ENCODE measurements at regions not wholly inside any gene's neighbourhood (a gene's known extent, or its start where the extent isn't known, plus 50 kb on each side); places are given as distances from the start of the nearest gene placed in this dataset.

DNA sequence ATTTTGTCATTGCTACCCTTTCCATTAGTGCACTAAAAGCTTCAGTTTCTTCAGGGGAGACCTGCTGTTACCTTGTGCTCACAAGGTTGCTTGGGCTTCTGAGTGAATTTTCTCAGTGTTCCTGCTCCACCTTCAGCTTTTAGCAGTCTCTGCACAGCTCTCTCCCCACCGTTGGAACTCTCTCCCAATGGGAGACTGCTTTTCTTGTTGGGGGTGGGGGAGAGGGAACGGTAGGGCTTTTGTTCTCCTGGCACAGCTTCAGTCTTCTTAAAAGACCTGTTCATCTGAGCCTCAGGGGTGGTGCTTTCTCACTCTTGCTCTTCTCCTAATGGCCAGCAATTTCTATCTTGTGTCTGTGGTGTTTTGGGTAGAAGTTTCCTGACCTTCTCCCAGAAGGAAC lies 915.7 kb downstream of the EFNA5 start:
- intact Hi-C loops (cut with micrococcal nuclease; ENCODE audit: unreplicated experiment) = no loop called here
- H3K4me3 ChIP-seq (ENCODE audit: low read depth, low read length, poor library complexity, severe bottlenecking) = no peak overlapping the region
- H3K36me3 ChIP-seq (ENCODE audit: insufficient read depth, low read length) = no peaks in the 10 kb centered on the region
- H4K20me1 ChIP-seq (ENCODE audit: insufficient read depth, low read length) = no peaks in the 10 kb centered on the region
- no TSS peak for BruUV-seq (replicated peaks)
- H3K27ac ChIP-seq (ENCODE audit: low read depth, low read length, poor library complexity, severe bottlenecking) = no peak overlapping the region
- no peaks in the 10 kb centered on the region for H3K9me3 ChIP-seq (ENCODE audit: low read length)
- POLR2A ChIA-PET = interaction anchor here (0.5 to 0.8 kb wide), 4 partner anchors 9 to 732 kb away, joined by 3 to 4 read pairs (median 4); no protein-coding TSS in a partner anchor
- no peak for DNase-seq (ENCODE audit: low spot score)
- H3K4me2 ChIP-seq (ENCODE audit: low read length) = no peak overlapping the region
- H3K9me2 ChIP-seq (ENCODE audit: insufficient read depth, low read length) = no peaks in the 10 kb centered on the region
- no peaks in the 10 kb centered on the region for H3K79me2 ChIP-seq (ENCODE audit: insufficient read depth, low read depth, low read length)
- H3K4me1 ChIP-seq (ENCODE audit: insufficient read depth, low read length, poor library complexity, severe bottlenecking) = no peaks in the 10 kb centered on the region
- H2AFZ ChIP-seq (ENCODE audit: low read length) = no peak overlapping the region
- CTCF ChIA-PET (ENCODE audit: unreplicated experiment) = no interaction called here
- TF ChIP-seq, protein P1, sequence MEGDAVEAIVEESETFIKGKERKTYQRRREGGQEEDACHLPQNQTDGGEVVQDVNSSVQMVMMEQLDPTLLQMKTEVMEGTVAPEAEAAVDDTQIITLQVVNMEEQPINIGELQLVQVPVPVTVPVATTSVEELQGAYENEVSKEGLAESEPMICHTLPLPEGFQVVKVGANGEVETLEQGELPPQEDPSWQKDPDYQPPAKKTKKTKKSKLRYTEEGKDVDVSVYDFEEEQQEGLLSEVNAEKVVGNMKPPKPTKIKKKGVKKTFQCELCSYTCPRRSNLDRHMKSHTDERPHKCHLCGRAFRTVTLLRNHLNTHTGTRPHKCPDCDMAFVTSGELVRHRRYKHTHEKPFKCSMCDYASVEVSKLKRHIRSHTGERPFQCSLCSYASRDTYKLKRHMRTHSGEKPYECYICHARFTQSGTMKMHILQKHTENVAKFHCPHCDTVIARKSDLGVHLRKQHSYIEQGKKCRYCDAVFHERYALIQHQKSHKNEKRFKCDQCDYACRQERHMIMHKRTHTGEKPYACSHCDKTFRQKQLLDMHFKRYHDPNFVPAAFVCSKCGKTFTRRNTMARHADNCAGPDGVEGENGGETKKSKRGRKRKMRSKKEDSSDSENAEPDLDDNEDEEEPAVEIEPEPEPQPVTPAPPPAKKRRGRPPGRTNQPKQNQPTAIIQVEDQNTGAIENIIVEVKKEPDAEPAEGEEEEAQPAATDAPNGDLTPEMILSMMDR (conservative IDR thresholded peaks at IDR 0.05; ENCODE audit: low read length) = no peak
- TF ChIP-seq EZH2phosphoT487 (IDR thresholded peaks at IDR 0.05; ENCODE audit: borderline replicate concordance, low read depth, low read length) = no peak

DNA sequence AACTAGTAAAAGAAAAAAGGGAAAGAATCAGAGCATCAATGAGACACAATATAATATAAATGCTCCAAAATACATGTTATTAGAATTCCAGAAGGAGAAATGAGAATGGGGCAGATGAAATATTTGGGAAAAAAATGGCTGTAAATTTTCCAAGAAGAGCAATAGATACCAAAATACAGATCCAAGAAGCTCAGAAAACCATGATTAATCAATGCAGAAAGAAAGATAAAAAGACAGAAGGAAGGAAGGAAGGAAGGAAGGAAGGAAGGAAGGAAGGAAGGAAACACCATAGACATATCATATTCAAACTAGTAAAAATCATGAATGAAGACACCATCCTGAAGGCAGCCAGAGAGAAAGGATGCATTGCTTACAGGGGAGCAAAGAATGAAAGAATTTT lies 920.9 kb downstream of the EFNA5 start:
- no peaks in the 10 kb centered on the region for H3K36me3 ChIP-seq (ENCODE audit: insufficient read depth, low read length)
- H3K9me2 ChIP-seq (ENCODE audit: insufficient read depth, low read length) = no peaks in the 10 kb centered on the region
- ChIA-PET POLR2A (no interaction called here), CTCF (ENCODE audit: unreplicated experiment) (interaction anchor here (0.7 kb wide), 1 partner anchor 1777 kb away, joined by 4 read pairs; no protein-coding TSS in a partner anchor)
- BruUV-seq (replicated peaks) = no TSS peak
- DNase-seq (ENCODE audit: low spot score) = no peak
- H3K79me2 ChIP-seq (ENCODE audit: insufficient read depth, low read depth, low read length) = no peaks in the 10 kb centered on the region
- H3K4me2 ChIP-seq (ENCODE audit: low read length) = no peak overlapping the region
- no peak overlapping the region for H3K4me3 ChIP-seq (ENCODE audit: low read depth, low read length, poor library complexity, severe bottlenecking)
- no peak overlapping the region for H3K27ac ChIP-seq (ENCODE audit: low read depth, low read length, poor library complexity, severe bottlenecking)
- TF ChIP-seq, protein P1 (conservative IDR thresholded peaks at IDR 0.05; ENCODE audit: low read length) = no peak
- TF ChIP-seq EZH2phosphoT487 (IDR thresholded peaks at IDR 0.05; ENCODE audit: borderline replicate concordance, low read depth, low read length) = no peak
- H4K20me1 ChIP-seq (ENCODE audit: insufficient read depth, low read length) = no peaks in the 10 kb centered on the region
- intact Hi-C loops (cut with micrococcal nuclease; ENCODE audit: unreplicated experiment) = no loop called here
- no peak overlapping the region for H2AFZ ChIP-seq (ENCODE audit: low read length)
- no peaks in the 10 kb centered on the region for H3K4me1 ChIP-seq (ENCODE audit: insufficient read depth, low read length, poor library complexity, severe bottlenecking)
- no peaks in the 10 kb centered on the region for H3K9me3 ChIP-seq (ENCODE audit: low read length)

DNA sequence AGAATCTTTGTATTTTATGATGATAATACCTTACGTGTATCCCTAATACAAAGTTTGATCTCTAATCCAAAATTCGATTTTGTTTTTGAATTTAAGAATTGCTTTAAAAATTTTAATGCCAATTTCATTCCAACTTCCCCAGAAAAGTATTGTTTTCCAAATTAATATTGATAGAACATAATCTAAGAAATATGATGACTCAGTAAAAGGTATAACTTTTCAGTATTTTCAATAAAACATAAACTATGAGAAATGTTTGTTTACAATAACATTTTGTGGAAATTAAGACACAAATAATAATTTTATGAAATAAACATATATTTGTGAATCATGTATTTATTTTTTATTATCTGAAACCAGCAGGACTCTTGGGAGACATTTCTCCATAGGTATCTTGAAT lies 931.6 kb downstream of the EFNA5 start:
- ChIA-PET CTCF (ENCODE audit: unreplicated experiment) (no interaction called here), POLR2A (no interaction called here)
- no peaks in the 10 kb centered on the region for H3K79me2 ChIP-seq (ENCODE audit: insufficient read depth, low read depth, low read length)
- H3K27ac ChIP-seq (ENCODE audit: low read depth, low read length, poor library complexity, severe bottlenecking) = no peak overlapping the region
- no peaks in the 10 kb centered on the region for H4K20me1 ChIP-seq (ENCODE audit: insufficient read depth, low read length)
- H3K36me3 ChIP-seq (ENCODE audit: insufficient read depth, low read length) = no peaks in the 10 kb centered on the region
- H3K4me1 ChIP-seq (ENCODE audit: insufficient read depth, low read length, poor library complexity, severe bottlenecking) = no peaks in the 10 kb centered on the region
- H2AFZ ChIP-seq (ENCODE audit: low read length) = no peak overlapping the region
- DNase-seq (ENCODE audit: low spot score) = no peak
- intact Hi-C loops (cut with micrococcal nuclease; ENCODE audit: unreplicated experiment) = no loop called here
- no peak for TF ChIP-seq EZH2phosphoT487 (IDR thresholded peaks at IDR 0.05; ENCODE audit: borderline replicate concordance, low read depth, low read length)
- TF ChIP-seq, protein P1 (conservative IDR thresholded peaks at IDR 0.05; ENCODE audit: low read length) = no peak
- no peak overlapping the region for H3K4me3 ChIP-seq (ENCODE audit: low read depth, low read length, poor library complexity, severe bottlenecking)
- H3K4me2 ChIP-seq (ENCODE audit: low read length) = no peak overlapping the region
- BruUV-seq (replicated peaks) = no TSS peak
- no peaks in the 10 kb centered on the region for H3K9me3 ChIP-seq (ENCODE audit: low read length)
- no peaks in the 10 kb centered on the region; the same call in 1 of the 2 replicates for H3K9me2 ChIP-seq (ENCODE audit: insufficient read depth, low read length)
